Fibroblast of skin of abdomen (primary cell): ENCODE measurements at regions not wholly inside any gene's neighbourhood (a gene's known extent, or its start where the extent isn't known, plus 50 kb on each side); places are given as distances from the start of the nearest gene placed in this dataset.

Experiments used
- DNase-seq: peaks from one replicate; pipeline ENCODE4 v3.0.0-alpha.2; 2013

DNA sequence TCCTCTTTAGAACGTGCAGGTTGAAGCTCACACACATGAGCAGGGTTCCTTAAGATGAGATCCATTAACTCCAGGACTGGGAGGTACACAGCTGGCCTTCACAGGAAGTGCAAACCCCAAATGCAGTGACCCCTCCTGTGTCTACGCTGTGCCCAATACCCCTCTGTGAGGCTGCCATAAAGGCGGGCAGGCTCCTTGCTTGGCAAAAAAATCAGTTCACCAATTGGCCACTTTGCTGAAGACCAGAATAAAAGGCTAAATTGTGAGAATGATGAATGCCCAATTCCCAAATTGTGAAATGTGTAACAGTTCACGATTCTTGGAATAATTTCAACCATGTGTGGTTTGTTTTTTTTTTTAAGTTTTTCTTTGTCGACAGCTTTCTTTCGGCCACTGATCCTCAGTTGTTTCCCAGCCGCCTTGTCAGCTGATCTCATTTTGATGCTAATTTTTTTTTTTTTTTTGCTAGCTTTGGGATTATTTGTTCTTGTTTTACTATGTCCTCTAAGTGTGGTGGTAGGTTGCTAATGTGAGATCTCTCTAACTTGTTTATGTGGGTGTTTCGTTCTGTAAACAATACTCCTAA, 101.9 kb upstream of the PRSS58 start:
- no peak for DNase-seq

DNA sequence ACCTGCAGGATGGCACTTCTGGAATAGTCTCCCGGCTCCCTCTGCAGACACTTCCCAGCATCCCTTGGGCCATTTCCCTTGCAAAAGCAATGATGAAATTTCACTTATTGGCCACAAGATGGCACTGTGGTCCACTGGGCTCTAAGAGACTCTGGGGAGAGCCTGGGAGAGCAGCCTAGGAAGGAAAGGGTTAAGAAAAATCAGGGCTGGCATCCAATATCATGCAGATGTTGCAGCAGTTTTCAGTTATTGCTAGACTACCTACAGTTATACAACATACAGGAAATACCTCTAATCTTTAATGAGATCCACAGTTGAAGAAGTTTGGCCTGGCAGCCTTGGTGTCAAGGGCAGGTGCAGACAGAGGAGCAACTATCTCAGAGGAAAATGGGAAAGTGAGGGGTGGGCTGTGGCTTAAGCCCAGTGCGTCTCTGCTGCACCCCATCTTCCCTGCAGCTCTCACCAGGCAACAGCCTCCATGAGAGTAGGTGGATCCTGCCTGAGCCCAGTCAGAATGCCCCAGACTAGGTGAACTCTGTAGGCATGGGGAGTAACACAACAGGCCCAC, 100.2 kb upstream of the PRSS58 start:
- DNase-seq = peak; percentile 74

DNA sequence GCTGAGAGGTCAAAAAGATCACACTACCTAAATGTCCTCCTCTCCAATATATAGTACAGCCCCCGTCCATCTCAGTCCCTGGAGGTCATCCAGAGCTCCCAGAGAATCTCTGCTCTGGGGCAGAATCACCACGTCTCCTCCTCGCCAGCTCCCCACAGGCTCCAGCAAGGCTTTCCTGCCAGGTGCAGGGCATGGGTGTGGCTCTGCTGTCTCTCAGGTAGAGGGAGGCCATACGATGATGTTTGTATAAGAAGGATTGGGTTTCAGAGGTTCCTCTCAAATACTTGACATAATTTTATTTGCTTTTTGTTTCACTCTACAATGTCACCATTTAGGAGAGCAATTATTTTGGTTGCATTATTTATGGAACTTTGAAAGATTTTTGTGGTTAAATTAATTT, 98.3 kb upstream of the PRSS58 start:
- DNase-seq = no peak

DNA sequence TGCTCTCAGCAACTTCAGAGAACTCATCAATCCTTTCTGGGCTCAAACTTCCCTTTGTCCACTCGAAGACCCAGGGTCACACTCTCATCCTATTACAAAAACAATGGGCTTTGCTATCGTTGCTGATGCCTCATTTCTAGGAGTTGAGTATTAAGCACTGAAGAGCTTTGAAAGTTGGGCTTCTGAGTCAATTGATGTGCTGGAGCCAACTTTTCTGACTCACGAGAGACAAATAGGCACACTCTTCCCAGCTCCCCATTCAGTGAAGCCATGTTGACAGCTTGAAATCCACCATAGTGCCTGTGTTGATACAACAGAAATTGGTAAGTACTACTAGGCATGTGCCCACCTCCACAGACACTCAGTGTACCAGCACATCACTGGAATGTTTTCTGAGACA, 97.5 kb upstream of the PRSS58 start:
- peak; percentile 23 for DNase-seq

DNA sequence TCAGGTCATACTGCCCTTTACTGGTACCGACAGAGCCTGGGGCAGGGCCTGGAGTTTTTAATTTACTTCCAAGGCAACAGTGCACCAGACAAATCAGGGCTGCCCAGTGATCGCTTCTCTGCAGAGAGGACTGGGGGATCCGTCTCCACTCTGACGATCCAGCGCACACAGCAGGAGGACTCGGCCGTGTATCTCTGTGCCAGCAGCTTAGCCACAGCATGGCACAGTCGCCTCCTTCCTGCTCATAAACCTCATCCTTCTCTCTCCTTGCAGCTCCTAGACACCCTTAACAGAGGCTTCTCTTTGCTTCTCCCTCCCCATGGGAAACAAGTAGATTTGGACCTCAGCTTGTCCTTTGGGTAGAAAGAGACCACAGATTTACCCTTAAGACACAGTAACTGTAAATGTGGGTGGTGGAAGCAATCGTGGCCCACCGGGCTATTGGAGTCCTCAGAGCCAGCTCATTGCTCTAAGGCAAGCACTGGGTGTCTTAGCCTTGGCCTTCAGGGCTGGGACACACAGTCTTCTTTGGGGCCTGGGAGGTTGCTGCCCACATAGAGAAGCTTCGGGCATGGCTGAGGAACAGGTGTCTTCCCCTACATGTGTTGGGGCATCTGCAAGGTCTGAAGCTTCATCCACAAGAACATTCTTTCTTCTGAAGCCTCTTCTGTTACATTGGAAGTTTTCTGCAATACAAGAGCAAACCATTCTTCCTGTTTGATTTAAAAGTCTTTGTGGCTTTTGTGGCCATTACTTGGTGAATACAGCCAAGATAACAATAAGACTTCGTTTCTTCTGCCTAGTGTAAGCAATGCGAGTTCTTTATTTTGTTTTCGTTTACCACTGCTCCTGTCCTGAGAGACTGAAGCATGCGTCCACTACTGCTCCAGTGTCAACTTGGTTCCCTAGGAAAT, 95.5 kb upstream of the PRSS58 start:
- no peak for DNase-seq

DNA sequence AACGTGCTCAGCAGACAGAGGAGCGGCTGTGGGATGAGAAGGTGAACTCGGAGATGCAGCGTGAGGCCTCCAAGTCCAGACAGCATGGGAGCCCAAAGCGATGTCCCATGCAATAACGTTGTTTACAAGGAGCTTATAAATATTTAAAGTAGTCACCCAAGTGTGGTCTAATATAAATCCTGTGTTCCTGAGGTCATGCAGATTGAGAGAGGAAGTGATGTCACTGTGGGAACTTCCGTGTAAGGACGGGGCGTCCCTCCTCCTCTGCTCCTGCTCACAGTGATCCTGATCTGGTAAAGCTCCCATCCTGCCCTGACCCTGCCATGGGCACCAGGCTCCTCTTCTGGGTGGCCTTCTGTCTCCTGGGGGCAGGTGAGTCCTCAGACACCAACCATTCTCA, 94.7 kb upstream of the PRSS58 start:
- DNase-seq = no peak

DNA sequence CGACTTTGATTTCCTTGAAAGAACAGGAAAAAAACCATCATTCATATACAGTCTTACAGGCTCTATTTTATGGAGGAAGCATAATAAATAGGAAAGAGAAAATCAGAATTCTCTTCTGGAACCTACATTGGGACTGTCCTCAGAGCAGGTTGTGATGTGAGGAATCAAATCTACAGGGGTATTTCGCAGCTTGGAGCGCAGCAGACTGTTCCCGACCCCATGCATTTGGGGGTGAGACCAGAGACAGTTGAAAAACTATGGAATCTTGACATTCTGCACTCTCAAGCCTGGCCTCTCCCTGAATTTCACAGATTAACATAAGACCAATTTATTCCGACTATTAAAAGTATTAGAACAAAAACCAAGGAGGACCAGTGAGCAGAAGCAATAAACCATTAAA, 93.3 kb upstream of the PRSS58 start:
- DNase-seq = no peak

DNA sequence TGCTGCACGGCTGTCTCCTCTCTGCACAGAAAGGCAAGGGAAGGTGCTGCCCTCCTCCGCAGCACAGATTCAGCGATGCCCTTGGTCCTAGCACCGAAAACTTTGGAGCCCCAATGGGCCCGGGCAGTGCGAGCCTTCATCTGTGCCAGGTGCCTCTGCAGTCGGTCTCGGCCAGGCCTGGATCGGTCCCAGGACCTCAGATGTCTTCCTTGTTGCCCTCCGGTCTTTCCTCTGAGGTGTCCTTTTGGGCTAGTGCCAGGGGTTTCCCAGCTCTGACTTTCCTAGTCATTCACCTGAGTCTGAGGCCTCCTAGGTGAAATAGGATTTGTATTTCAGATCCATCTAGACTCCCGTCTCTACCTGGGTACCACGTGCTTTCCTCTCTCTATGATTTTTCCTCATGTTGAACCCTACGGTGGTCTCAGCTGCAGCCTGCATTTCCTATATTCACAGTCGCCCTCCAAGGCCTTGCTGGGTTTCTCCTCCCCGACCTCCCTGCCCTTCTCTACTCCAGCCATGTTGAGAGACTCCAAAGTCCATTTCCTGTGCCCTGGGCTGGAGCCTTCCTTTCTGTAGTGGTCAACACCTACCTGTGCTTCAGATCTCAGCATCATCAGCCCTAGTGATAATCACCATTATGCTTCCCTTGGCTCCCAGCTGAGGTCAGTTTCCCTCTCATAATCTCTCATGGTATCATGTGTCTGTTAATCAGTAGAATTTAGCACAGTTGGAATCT, 92.0 kb upstream of the PRSS58 start:
- no peak for DNase-seq

DNA sequence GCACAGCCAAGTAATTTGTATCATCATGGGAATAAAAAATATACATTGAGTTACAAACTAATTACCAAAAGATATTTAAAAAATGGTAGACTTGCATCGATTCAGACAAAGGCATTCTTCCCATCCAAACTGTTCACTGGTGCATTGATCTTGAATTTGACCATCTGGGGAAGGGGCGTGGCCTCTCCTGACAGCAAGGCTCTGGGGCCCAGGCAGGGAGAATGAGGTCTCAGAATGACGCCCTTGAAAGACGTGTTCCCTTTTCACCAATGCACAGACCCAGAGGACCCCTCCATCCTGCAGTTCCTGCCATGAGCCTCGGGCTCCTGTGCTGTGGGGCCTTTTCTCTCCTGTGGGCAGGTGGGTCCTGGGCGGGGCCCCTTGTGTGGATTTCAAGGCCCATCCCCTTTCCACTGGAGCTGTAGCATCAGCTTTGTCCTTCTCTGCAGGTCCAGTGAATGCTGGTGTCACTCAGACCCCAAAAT, 91.1 kb upstream of the PRSS58 start:
- no peak for DNase-seq

DNA sequence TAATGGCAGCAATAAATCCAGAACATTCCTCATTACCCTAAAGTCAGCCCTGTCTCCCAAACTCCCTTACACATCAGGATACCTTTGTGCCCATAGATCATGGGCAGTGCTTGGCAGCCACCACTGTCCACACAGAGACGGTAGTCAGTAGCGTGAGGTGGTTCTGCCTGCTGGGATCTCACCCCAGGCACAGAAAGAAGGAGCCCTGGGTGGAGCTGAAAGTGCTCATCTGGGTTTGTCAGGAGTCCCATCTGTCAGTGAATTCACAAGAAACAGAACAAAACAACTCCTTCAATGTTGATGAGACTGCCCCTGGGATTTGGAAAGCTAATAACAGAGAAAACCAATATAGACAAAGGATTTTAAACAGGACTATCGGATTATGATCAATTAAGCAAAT, 90.2 kb upstream of the PRSS58 start:
- DNase-seq = no peak

DNA sequence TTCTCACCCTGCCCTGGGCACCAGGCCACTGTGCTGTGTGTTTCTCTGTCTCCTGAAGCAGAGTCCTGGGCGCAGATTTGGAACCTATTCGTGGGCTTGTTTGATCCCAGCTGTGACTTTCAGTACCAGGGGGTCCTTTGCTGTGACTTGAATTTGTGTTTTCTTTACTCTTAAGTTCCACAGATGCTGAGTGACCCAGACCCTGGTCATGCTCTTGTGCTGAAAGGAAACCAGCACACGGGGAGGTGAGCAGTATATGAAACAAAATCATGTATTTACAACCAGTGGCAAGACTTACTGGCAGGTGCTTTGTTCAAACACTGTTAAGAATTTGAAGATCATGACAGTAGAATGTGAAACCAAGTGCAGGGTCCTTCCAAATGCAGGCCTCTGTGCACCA, 89.2 kb upstream of the PRSS58 start:
- DNase-seq = no peak

DNA sequence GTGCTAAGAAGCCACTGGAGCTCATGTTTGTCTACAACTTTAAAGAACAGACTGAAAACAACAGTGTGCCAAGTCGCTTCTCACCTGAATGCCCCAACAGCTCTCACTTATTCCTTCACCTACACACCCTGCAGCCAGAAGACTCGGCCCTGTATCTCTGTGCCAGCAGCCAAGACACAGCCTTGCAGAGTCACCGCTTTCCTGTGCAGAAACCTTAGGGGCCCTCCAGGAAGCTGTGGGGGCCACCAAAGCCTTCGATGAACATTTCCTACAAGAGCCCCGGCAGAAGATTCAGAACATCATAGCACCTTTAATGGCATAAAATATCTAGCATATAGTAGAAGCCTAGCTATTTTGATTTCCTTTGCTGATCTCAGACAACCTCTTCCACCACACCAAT, 88.0 kb upstream of the PRSS58 start:
- DNase-seq = no peak

DNA sequence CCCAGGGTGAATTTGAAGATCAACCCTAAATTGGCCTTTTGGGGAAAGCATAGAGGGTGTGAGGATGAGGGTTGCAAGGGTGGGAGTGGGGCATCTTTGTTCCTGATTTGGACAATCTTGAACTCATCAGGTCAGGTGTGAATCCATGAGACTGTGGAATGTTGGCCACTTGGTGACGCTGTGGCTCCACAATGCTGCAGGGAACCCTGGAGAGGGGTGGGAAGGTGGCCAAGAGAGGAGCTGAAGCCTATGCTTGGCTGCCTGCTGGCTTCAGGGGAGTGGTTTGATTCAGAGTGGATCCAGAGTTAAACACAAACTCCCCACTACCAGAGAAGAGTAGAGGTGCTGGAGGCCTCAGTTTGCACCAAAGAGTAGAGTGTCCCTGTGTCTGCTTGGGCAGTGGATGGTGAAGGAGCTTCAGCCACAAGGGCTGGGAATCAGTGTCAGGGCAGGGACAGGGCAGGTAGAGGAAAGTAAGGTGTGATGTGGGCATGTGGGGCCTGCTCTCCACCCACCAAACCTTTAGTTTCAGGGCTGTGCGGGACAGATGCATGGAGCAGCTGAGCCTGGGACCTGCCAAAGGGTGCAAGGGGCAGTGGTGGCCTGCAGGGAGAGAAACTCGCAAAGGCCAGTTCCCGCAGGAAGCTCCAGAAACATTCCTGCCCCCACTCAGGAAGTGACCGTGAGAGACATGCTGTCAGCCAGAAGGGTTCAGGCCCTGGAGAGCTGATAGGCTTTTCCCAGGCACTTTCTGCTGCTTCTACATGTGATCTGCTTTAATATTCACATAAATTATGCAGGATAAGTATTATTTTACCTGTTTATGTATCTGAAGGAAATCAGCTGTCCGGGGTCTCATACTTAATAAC, 81.0 kb upstream of the PRSS58 start:
- no peak for DNase-seq

DNA sequence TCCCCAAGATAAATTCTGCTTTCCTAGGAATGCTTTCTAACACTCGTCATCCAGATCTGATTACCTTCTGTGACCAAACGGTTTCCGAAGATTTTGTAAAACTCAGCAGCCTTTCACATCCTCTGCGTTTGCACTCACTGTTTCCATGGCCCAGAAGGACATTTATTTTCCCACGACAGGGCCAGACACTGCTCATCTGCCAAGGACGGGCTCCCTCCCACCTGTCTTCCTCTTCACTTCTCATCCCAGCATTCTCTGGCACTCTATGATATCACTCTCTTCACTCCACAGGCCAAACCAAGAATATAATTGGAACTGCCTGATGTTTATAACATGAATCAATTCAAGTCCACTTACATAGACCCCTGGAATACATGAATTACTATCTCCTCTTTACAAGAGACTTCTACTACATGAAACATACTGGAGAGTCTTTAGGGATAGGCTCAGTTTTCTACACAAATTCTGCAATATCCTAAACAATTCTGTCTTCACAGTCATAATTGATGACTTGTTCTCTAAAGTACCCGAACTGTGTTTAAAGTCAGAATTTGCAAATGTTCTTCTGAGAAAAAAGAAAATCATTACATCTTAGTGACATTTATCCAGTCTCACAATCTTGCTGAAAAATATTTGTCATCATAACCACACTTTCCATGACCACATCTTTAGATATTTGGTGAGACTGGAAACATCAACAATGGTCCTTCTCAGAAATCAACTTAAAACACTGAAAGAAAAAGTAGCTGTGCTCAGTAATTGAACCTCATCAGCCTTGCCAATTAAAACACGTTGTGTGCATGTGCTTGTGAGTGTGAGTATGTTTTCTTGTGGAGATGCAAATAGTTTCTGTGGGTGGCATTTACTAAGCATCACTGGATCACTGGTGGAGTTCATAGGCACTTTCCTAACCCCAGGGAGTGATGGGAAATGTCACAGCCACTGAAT, 79.5 kb upstream of the PRSS58 start:
- DNase-seq = no peak

DNA sequence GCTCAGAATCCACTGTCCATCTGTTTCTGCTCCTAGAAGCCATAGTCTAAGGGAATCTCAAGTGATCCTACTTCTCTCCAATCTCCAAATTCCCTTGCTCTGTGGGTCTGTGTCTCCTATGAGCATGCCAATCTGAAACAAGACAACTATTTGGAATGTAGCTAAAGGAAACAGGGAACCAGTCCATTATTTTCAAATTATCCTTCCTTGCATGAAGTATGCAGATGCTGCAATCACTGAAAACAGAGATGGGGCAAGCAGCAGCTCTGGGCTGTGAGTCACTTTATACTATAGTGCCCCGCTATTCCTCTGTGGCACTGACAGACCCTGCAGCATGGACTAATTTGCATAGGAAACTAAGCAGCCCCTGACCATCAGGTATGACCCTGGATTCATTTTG, 76.9 kb upstream of the PRSS58 start:
- no peak for DNase-seq

DNA sequence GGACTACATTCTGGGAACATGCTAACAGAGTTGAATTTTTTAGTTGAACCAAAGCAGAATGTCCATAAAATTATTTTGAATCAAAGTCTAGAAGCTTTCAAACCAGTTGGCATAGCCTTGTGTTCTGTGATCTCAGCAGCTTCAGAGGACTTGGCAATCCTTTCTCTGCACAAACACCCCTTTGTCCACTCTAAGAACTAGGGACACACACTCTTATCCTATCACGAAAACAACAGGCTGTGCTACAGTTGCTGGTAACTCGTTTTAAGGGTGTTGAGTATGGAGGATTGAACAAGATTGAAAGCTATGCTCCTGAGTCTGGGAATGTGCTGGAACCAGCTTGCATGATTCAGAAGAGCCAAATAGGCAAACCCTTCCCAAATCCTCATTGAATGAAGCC, 76.4 kb upstream of the PRSS58 start:
- no peak for DNase-seq

DNA sequence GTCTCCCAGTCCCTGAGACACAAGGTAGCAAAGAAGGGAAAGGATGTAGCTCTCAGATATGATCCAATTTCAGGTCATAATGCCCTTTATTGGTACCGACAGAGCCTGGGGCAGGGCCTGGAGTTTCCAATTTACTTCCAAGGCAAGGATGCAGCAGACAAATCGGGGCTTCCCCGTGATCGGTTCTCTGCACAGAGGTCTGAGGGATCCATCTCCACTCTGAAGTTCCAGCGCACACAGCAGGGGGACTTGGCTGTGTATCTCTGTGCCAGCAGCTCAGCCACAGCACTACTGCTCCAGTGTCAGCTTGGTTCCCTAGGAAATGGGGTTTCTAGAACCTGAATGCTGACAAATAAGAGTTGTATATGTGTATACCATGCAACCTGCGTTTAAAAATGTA, 74.6 kb upstream of the PRSS58 start:
- DNase-seq = no peak

DNA sequence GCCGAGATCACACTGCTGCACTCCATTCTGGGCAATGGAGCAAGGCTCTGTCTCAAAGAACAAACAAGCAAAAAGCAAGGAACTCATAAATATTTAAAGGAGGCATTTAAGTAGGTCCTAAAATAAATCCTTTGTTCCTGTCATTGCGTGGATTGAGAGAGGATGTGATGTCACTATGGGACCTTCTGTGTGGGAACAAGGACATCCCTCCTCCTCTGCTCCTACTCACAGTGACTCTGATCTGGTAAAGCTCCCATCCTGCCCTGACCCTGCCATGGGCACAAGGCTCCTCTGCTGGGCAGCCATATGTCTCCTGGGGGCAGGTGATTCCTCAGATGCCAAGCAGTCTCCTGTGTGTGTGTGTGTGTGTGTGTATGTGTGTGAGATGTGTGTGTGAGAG, 74.1 kb upstream of the PRSS58 start:
- no peak for DNase-seq

DNA sequence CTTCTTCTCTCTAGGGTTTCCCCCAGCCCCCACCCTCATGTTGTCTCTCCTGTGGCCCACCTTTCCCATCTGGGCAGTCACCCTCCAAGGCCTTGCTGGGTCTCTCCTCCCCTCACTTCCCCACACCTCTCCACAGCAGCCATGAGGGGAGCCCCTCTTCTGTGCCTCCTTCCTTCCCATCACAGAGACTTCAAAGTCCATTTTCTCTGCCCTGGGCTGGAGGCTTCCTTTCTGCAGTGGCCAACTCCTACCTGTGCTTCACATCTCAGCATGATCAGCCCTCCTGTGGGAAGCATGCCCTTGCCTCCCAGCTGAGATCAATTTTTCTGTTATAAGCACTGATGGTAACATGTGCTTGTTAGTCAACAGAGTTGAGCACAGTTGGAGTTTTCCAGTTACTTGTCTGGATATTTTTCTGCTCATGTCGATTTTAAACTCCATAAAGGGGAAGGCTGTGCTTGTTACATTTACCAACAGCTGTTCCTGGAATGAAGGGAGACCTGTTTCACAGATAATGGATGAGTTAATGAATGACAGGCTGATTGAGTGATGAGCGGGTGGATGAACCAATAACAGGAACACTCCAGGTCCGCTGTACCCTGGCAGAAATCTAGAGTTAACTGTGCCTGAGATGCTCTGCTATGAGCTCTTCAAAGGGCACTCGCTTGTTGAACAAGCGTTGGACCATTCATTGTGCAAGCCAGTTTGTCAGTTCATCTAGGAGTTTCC, 71.4 kb upstream of the PRSS58 start:
- no peak for DNase-seq

DNA sequence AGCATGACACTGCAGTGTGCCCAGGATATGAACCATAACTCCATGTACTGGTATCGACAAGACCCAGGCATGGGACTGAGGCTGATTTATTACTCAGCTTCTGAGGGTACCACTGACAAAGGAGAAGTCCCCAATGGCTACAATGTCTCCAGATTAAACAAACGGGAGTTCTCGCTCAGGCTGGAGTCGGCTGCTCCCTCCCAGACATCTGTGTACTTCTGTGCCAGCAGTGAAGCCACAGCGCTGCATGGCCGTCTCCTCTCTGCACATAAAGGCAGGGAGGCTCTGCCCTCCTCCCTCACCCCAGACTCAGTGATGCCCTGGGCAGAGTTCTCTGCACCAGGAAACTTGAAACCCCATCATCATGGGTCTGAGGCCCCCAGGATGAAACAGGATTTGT, 70.7 kb upstream of the PRSS58 start:
- DNase-seq = no peak
